ENCODE measurements at regions not wholly inside any gene's neighbourhood (a gene's known extent, or its start where the extent isn't known, plus 50 kb on each side); places are given as distances from the start of the nearest gene placed in this dataset.
"Not testable (repeated sequence)": the region's sequence is repeated elsewhere in the genome, so short reads cannot be mapped to it uniquely, and the experiment has no call there.

- not testable (repeated sequence) for DNase-seq (ENCODE audit: low read depth)
Measured at GRCh38 chr2:95765925-95766910, 174.4 kb downstream of the TRIM43 start.

GRCh38 chr2:95767531-95767930 lies 175.7 kb downstream of the TRIM43 start:
- DNase-seq (ENCODE audit: low read depth) = not testable (repeated sequence)

- not testable (repeated sequence) for DNase-seq (ENCODE audit: low read depth)
Measured at GRCh38 chr2:95767950-95768349, 176.1 kb downstream of the TRIM43 start.

GRCh38 chr2:95769256-95769655 lies 177.5 kb downstream of the TRIM43 start:
- not testable (repeated sequence) for DNase-seq (ENCODE audit: low read depth)

DNA sequence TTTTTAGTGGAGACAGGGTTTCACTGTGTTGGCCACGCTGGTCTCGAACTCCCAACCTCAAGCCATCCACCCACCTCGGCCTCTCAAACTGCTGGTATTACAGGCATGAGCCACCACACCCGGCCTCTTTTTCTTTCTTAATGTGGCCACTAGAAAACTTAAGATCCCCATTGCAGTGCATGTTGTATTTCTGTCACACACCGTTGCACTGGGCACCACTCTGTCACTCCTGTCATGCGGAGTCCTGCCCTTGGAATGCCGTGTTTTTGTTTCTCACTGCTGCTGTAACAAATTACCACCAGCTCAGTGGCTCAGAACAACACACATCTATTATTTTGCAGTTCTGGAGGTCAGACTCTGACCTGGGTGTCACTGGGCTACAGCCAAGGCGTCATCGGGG lies 178.9 kb downstream of the TRIM43 start:
- DNase-seq (ENCODE audit: low read depth) = not testable (repeated sequence)

DNA sequence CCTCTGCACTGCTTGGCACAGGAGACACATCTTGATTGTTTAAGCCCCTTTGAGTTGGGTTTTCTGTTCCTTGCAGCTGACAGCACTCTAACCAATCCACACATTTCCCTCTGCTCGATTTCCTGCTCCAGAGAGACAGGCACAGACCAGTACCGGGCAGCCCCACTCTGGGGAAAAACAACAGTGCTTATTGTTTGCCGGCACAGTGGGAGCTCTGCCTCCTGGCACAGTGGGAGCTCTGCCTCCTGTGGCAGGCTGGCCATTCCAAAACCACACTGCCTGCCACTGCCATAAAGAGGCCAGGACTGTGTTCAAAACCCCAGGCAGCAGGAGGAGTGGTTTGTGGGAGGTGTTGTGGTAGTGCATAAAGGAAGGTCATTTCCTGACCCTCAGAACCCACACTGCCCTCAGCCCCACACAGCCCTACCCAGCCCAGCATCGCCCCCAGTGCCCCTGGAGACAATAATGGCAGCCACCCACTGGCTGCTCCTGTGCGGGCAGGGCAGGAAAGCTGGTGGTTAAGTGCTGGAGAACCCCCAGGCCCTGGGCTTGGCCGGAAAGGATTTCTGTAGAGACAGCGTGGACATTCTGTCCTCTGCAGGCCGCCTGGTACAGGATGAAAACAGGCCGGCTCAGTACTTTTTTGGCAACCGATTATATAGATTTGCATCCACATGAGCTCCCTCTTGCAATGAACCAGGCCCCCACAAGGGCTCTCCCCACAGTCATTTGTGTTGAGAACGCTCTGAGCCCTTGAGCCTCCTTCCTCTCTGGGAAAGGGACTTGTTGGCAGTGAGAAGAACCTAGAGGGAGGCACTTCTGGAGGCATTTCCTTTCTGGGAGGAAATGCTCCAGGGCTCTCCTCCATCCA lies 182.8 kb downstream of the TRIM43 start:
- not testable (repeated sequence) for DNase-seq (ENCODE audit: low read depth)

- DNase-seq (ENCODE audit: low read depth) = not testable (repeated sequence)
Measured at GRCh38 chr2:95775193-95775531, 183.4 kb downstream of the TRIM43 start.
